ENCODE measurements at regions not wholly inside any gene's neighbourhood (a gene's known extent, or its start where the extent isn't known, plus 50 kb on each side); places are given as distances from the start of the nearest gene placed in this dataset.

DNA sequence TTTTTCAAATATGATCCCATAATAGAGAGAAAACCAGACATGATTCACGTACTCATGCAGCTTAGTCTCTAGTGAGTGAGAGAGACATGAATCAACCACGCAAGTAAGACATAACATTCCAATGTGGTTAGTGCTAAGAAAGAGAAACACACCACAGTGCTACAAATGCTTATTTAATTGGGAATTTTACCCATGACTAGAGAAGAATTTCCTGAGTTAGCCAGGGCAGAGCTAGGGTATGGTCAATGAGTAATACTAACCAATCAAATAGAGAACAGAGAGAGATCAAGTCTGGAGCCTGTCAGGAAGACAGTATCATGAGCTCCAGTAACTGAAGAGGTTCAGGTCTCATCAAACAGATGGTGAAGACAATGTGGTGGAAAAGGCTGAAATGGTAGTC lies 495.2 kb downstream of the PDGFC start:
- TF ChIP-seq POLR2AphosphoS5 (IDR thresholded peaks at IDR 0.05), result no peak
- TF ChIP-seq, protein P1, sequence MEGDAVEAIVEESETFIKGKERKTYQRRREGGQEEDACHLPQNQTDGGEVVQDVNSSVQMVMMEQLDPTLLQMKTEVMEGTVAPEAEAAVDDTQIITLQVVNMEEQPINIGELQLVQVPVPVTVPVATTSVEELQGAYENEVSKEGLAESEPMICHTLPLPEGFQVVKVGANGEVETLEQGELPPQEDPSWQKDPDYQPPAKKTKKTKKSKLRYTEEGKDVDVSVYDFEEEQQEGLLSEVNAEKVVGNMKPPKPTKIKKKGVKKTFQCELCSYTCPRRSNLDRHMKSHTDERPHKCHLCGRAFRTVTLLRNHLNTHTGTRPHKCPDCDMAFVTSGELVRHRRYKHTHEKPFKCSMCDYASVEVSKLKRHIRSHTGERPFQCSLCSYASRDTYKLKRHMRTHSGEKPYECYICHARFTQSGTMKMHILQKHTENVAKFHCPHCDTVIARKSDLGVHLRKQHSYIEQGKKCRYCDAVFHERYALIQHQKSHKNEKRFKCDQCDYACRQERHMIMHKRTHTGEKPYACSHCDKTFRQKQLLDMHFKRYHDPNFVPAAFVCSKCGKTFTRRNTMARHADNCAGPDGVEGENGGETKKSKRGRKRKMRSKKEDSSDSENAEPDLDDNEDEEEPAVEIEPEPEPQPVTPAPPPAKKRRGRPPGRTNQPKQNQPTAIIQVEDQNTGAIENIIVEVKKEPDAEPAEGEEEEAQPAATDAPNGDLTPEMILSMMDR (IDR thresholded peaks at IDR 0.05 in 8 of 11, conservative IDR thresholded peaks at IDR 0.05 in 3 of 11), result no peak
- no peak for TF ChIP-seq POLR2A (IDR thresholded peaks at IDR 0.05)
- H3K27me3 ChIP-seq (replicated peaks in 1 of 7), result no peaks in the 10 kb centered on the region
- H3K9me3 ChIP-seq, result no peaks in the 10 kb centered on the region
- H3K27ac ChIP-seq, result no peak overlapping the region
- WGBS, 5 donors, result 74 to 94% (median 89%) methylated on average over 2 of the region's 2 CpGs
- no peaks in the 10 kb centered on the region for H3K4me1 ChIP-seq
- no peaks in the 10 kb centered on the region for H3K36me3 ChIP-seq
- no peak overlapping the region for H3K4me3 ChIP-seq
- no peak for DNase-seq
- intact Hi-C loops (cut with DNase I; ENCODE audit: low total_unique reads), result no loop called here

DNA sequence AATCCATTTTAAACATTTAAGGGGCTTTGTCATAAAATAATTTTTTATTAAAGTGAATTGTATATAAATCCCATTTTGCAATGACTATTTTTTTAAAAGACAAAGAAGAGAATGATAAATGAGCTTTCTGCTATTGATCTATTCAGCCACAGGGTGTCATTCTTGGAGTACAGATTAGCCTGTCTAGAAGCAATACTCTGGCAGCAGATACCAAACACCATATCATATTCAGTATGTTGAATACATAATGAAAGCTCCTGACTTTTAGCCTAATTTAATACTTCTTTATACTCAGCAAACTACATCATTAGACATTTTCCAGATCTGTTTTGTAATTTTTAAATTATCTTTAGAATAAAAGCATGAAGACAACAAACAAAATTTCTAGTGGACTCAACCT lies 496.3 kb downstream of the PDGFC start:
- intact Hi-C loops (cut with DNase I; ENCODE audit: low total_unique reads), result no loop called here
- Histone ChIP-seq H3K9me3 (no peaks in the 10 kb centered on the region), H3K27ac (no peak overlapping the region), H3K36me3 (no peaks in the 10 kb centered on the region), H3K4me3 (no peak overlapping the region), H3K27me3 (replicated peaks in 1 of 7) (no peaks in the 10 kb centered on the region), H3K4me1 (no peaks in the 10 kb centered on the region)
- DNase-seq, result no peak
- no peak for TF ChIP-seq POLR2A (IDR thresholded peaks at IDR 0.05)
- TF ChIP-seq, protein P1 (IDR thresholded peaks at IDR 0.05 in 8 of 11, conservative IDR thresholded peaks at IDR 0.05 in 3 of 11), result peak in 1 of 11 experiments; percentile 28

DNA sequence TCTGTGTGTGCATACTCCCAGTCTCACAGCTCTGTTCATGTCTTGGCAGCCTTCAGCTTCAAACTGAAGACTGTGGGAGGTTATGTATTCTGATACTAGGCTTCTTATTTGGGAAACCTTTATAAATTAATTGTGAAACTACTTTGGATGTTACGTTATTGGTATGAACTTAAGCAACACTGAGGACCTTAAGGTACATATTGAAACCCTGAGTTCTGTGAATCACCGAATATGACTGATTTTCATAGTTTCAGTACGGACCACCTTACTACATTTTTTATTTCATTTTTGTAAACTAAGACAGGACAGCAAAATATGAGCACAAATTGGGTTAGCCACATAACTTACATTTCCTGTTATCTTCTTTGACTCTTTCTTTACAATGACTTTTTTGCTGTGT lies 498.4 kb downstream of the PDGFC start:
- Histone ChIP-seq H3K36me3 (no peaks in the 10 kb centered on the region), H3K27ac (no peak overlapping the region), H3K27me3 (replicated peaks in 1 of 7) (no peaks in the 10 kb centered on the region), H3K9me3 (no peaks in the 10 kb centered on the region), H3K4me1 (no peaks in the 10 kb centered on the region), H3K4me3 (no peak overlapping the region)
- DNase-seq, result no peak
- intact Hi-C loops (cut with DNase I; ENCODE audit: low total_unique reads), result no loop called here
- 69 to 80% (median 73%) methylated on average over 3 of the region's 3 CpGs for WGBS, 5 donors
- TF ChIP-seq POLR2A (IDR thresholded peaks at IDR 0.05) (no peak), POLR2AphosphoS5 (IDR thresholded peaks at IDR 0.05) (no peak)
- TF ChIP-seq, protein P1 (IDR thresholded peaks at IDR 0.05 in 8 of 11, conservative IDR thresholded peaks at IDR 0.05 in 3 of 11), result no peak

DNA sequence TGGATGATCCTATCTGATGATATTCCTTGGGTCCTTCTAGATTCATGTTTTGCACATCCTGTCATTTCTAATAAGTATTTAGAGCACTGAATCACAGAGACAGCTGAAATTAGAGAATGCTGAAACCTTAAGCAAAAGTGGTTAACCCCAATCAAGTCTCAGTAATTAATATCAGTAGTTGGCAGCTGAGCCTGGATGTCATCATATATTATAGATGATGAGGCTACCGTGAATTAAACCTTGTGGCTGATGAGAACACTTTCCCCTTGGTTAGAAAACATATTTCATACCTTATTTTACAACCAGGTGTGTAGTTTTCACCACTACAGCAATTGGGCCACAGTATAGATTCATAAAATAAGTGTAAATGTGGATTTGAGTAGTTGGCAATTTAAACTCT lies 499.0 kb downstream of the PDGFC start:
- DNase-seq, result no peak
- Histone ChIP-seq H3K4me3 (no peak overlapping the region), H3K4me1 (no peaks in the 10 kb centered on the region), H3K27ac (no peak overlapping the region), H3K9me3 (no peaks in the 10 kb centered on the region), H3K36me3 (no peaks in the 10 kb centered on the region), H3K27me3 (replicated peaks in 1 of 7) (no peaks in the 10 kb centered on the region)
- intact Hi-C loops (cut with DNase I; ENCODE audit: low total_unique reads), result no loop called here
- 36 to 63% (median 51%) methylated on average over 1 of the region's 1 CpG for WGBS, 5 donors
- TF ChIP-seq POLR2AphosphoS5 (IDR thresholded peaks at IDR 0.05), result no peak

DNA sequence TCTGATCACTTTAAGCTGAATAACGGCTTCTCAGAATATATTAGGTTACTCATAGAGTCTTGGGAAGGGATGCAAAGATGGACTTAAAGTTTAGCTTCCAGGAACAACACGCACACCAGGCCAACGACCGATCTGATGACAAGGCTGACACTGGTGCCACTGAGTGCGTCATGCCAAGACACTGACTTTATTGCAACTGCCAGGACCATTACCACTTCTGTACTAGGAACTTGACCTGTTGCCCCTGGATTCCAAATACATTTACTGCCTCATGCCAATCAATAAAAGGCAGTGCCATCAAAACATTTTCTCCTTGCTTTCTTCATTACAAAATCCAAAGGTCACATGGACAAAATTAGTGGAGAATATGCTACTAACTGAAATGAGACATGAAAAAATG lies 505.9 kb upstream of the CTSO start:
- TF ChIP-seq, protein P1 (IDR thresholded peaks at IDR 0.05 in 8 of 11, conservative IDR thresholded peaks at IDR 0.05 in 3 of 11), result no peak
- TF ChIP-seq POLR2AphosphoS5 (IDR thresholded peaks at IDR 0.05), result no peak
- no peak for TF ChIP-seq POLR2A (IDR thresholded peaks at IDR 0.05)
- intact Hi-C loops (cut with DNase I; ENCODE audit: low total_unique reads), result no loop called here
- Histone ChIP-seq H3K36me3 (no peaks in the 10 kb centered on the region), H3K27ac (no peak overlapping the region), H3K9me3 (peaks cover 0 to 4% (median 0%) of the 10 kb centered on the region in 8 donors), H3K4me1 (no peaks in the 10 kb centered on the region), H3K27me3 (replicated peaks in 1 of 7) (no peaks in the 10 kb centered on the region), H3K4me3 (no peak overlapping the region)
- no peak for DNase-seq
- WGBS, 5 donors, result 81 to 88% (median 86%) methylated on average over 5 of the region's 5 CpGs

Measured in spleen (tissue), 11 donors.